NT2/D1 (cell line): ENCODE measurements at regions not wholly inside any gene's neighbourhood (a gene's known extent, or its start where the extent isn't known, plus 50 kb on each side); places are given as distances from the start of the nearest gene placed in this dataset.

ENCODE experiments used
- DNase-seq: peaks from one replicate; pipeline ENCODE4 v3.0.0-alpha.2; 2011; ENCODE audit warnings: low read depth, low spot score
- H3K27me3 ChIP-seq: 2 replicates; pipeline ENCODE4 v1.6.0; 2011; ENCODE audit warnings: mild to moderate bottlenecking; ENCODE audit not compliant: insufficient read length, insufficient read depth
- H3K36me3 ChIP-seq: 2 replicates; pipeline ENCODE4 v1.6.1; 2011; ENCODE audit warnings: mild to moderate bottlenecking, low read length, mixed read lengths; ENCODE audit not compliant: insufficient read depth, insufficient read length
- H3K4me1 ChIP-seq: 2 replicates; pipeline ENCODE4 v1.5.1; 2011; ENCODE audit not compliant: insufficient read depth, insufficient read length
- H3K4me3 ChIP-seq: 2 replicates; pipeline ENCODE4 v1.5.1; 2011; ENCODE audit warnings: low read depth; ENCODE audit not compliant: insufficient read length
- H3K9ac ChIP-seq: 2 replicates; pipeline ENCODE4 v1.6.0; 2011; ENCODE audit warnings: low read depth; ENCODE audit not compliant: insufficient read length
- H3K9me3 ChIP-seq: 2 replicates; pipeline ENCODE4 v1.5.1; 2011; ENCODE audit warnings: mild to moderate bottlenecking, low read length; ENCODE audit not compliant: insufficient read depth
- SUZ12 ChIP-seq: IDR thresholded peaks from 2 replicates; pipeline ENCODE4 v1.6.1; 2011; ENCODE audit not compliant: insufficient read length, insufficient read depth; ENCODE audit errors: extremely low read depth
- YY1 ChIP-seq: IDR thresholded peaks from 2 replicates; pipeline ENCODE4 v1.6.1; 2011; ENCODE audit not compliant: insufficient read length, insufficient read depth
- ZNF274 ChIP-seq: IDR thresholded peaks from 2 replicates; pipeline ENCODE4 v1.6.1; 2011; ENCODE audit warnings: mild to moderate bottlenecking, low read depth, low read length

- H3K27me3 ChIP-seq = no peaks in the 10 kb centered on the region
- no peaks in the 10 kb centered on the region for H3K4me1 ChIP-seq
- H3K4me3 ChIP-seq = no peak overlapping the region
- no peak overlapping the region for H3K9ac ChIP-seq
- no peak for DNase-seq
- H3K36me3 ChIP-seq = no peaks in the 10 kb centered on the region
- H3K9me3 ChIP-seq = no peaks in the 10 kb centered on the region
- TF ChIP-seq ZNF274 (no peak), SUZ12 (no peak), YY1 (no peak)
These were observed 68.3 kb upstream of the RND3 start for GRCh38 chr2:150555611-150556356.

- H3K36me3 ChIP-seq = no peaks in the 10 kb centered on the region
- no peak for TF ChIP-seq ZNF274
- TF ChIP-seq YY1 = no peak
- TF ChIP-seq SUZ12 = no peak
- H3K9ac ChIP-seq = no peak overlapping the region
- H3K4me3 ChIP-seq = no peak overlapping the region
- no peaks in the 10 kb centered on the region for H3K4me1 ChIP-seq
- no peak for DNase-seq
- no peaks in the 10 kb centered on the region for H3K9me3 ChIP-seq
- no peaks in the 10 kb centered on the region for H3K27me3 ChIP-seq
These were observed 66.6 kb upstream of the RND3 start for GRCh38 chr2:150554046-150554445.

- TF ChIP-seq YY1 (no peak), ZNF274 (no peak), SUZ12 (no peak)
- Histone ChIP-seq H3K4me1 (no peaks in the 10 kb centered on the region), H3K4me3 (no peak overlapping the region), H3K9ac (no peak overlapping the region), H3K9me3 (no peaks in the 10 kb centered on the region), H3K27me3 (no peaks in the 10 kb centered on the region), H3K36me3 (no peaks in the 10 kb centered on the region)
- DNase-seq = no peak
These were observed 64.8 kb upstream of the RND3 start for GRCh38 chr2:150552041-150552820.

- no peaks in the 10 kb centered on the region for H3K27me3 ChIP-seq
- no peaks in the 10 kb centered on the region for H3K36me3 ChIP-seq
- H3K4me3 ChIP-seq = no peak overlapping the region
- TF ChIP-seq YY1 = no peak
- TF ChIP-seq ZNF274 = no peak
- no peak for TF ChIP-seq SUZ12
- no peaks in the 10 kb centered on the region for H3K4me1 ChIP-seq
- DNase-seq = no peak
- H3K9me3 ChIP-seq = no peaks in the 10 kb centered on the region
- no peak overlapping the region for H3K9ac ChIP-seq
These were observed 61.9 kb upstream of the RND3 start for GRCh38 chr2:150549381-150549780.

GRCh38 chr2:150548527-150548926 lies 61.1 kb upstream of the RND3 start:
- no peak overlapping the region for H3K9ac ChIP-seq
- no peaks in the 10 kb centered on the region for H3K36me3 ChIP-seq
- H3K4me1 ChIP-seq = no peaks in the 10 kb centered on the region
- H3K9me3 ChIP-seq = no peaks in the 10 kb centered on the region
- no peaks in the 10 kb centered on the region for H3K27me3 ChIP-seq
- TF ChIP-seq ZNF274 (no peak), SUZ12 (no peak), YY1 (no peak)
- DNase-seq = peak; percentile 5
- no peak overlapping the region for H3K4me3 ChIP-seq

- no peaks in the 10 kb centered on the region for H3K27me3 ChIP-seq
- no peaks in the 10 kb centered on the region for H3K36me3 ChIP-seq
- TF ChIP-seq SUZ12 (no peak), ZNF274 (no peak), YY1 (no peak)
- H3K4me1 ChIP-seq = no peaks in the 10 kb centered on the region
- no peak for DNase-seq
- H3K4me3 ChIP-seq = no peak overlapping the region
- H3K9ac ChIP-seq = no peak overlapping the region
- peaks cover 3% of the 10 kb centered on the region; the same call in 1 of the 2 replicates for H3K9me3 ChIP-seq
These were observed 58.4 kb upstream of the RND3 start for GRCh38 chr2:150545916-150546315.

GRCh38 chr2:150544731-150545130 lies 57.3 kb upstream of the RND3 start:
- peaks cover 3% of the 10 kb centered on the region; the same call in 1 of the 2 replicates for H3K9me3 ChIP-seq
- DNase-seq = no peak
- no peak for TF ChIP-seq SUZ12
- TF ChIP-seq YY1 = no peak
- TF ChIP-seq ZNF274 = no peak

More at GRCh38 chr2:150544731-150545130, 57.3 kb upstream of the RND3 start:
- Histone ChIP-seq H3K27me3 (no peaks in the 10 kb centered on the region), H3K36me3 (no peaks in the 10 kb centered on the region), H3K4me3 (no peak overlapping the region), H3K9ac (no peak overlapping the region), H3K4me1 (no peaks in the 10 kb centered on the region)
